ENCODE measurements at regions not wholly inside any gene's neighbourhood (a gene's known extent, or its start where the extent isn't known, plus 50 kb on each side); places are given as distances from the start of the nearest gene placed in this dataset.

- DNase-seq (ENCODE audit: low read depth), result no peak
Observed at GRCh38 chr9:119487118-119487827, 118.0 kb upstream of the BRINP1 start.

DNA sequence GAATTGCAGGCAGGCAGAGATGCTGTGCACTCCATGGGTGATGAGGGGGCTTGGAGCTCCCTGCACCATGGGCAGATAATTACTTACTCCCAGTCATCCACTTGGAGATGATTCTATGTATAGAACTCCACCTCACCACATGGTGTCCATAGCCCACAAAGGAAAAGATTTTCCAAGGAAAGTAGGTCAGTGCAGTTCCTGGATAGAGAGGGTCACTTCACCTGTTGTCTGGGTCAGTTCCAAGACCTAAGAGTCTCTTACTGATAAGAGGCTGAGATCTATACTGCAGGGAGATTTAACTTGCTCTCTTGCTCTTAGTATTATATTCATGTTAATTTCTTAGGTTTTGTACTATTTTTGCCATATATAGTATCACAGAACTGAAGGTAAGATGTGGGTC is 113.9 kb upstream of the BRINP1 start:
- DNase-seq (ENCODE audit: low read depth), result no peak

DNA sequence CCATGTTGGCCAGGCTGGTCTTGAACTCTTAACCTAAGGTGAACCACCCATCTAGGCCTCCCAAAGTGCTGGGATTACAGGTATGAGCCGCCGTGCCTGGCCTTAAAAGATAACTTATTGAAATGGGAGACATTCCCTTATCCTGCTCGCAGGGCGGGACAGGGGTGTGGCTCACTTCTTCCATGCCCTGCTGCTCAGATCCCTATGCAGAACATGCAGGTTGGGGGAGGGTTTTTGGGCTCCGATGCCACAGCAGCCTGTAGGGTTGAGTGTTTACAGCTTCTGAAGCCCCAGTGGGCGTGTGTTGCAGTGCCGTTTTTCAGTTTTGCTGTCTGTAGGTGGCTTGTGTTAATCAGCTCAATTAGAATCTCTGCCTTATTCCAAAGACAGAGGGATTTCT is 108.0 kb upstream of the BRINP1 start:
- DNase-seq (ENCODE audit: low read depth), result no peak

DNA sequence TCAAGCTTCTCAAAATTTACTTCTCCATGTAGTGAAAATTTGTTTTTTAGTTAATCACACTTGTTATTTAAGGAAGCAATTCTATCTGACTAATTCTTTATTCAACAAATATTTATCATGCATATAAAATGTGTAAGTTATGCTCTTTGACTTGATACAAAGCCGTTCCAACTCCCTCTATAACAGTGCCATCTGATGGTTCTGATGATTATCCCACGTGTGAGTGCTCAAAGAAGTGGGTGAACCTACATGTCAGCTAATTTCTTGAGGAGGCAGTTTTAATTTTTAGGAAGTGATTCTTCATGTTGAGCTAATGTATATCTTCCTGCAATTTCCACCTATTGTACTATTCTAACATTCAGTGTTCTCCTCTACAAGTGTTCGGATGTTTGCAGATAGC is 88.8 kb upstream of the BRINP1 start:
- DNase-seq (ENCODE audit: low read depth), result no peak

DNA sequence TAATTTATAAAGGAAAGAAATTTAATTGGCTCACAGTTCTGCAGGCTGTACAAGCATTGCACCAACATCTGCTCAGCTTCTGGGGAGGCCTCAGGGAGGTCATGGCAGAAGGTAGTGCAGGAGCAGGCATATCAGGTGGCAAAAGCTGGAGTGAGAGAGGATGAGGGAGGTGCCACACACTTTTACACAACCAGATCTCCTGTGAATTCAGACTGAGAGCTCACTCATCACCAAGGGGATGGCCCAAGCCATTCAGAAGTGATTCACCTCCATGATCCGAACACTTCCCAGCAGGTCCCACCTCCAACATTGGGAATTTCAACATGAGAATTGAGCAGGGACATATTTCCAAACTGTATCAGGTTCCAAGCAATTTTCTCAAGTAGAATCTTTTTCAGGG is 84.7 kb upstream of the BRINP1 start:
- DNase-seq (ENCODE audit: low read depth), result no peak

DNA sequence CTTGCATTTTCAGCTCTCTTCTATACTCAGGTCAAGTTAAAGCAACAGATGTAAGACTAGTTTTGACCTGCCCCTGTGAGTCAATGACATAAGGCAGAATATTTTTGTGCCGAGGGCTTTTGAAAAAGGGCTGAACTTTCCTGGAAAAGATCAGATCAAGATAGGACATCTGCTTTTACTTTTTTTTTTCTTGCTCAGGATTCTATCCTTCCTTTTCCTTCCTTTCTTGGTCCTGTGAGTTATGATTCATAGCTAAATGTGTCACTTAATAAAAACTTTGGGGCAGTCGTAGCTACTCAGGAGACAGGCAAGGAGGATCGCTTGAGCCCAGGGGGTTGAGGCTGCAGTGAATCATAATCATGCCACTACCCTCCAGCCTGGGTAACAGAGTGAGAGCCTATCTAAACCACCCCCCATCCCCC is 84.3 kb upstream of the BRINP1 start:
- no peak for DNase-seq (ENCODE audit: low read depth)

- DNase-seq (ENCODE audit: low read depth), result no peak
Observed at GRCh38 chr9:119451426-119451825, 82.2 kb upstream of the BRINP1 start.

GRCh38 chr9:119443179-119443578 is 73.9 kb upstream of the BRINP1 start:
- DNase-seq (ENCODE audit: low read depth), result no peak

DNA sequence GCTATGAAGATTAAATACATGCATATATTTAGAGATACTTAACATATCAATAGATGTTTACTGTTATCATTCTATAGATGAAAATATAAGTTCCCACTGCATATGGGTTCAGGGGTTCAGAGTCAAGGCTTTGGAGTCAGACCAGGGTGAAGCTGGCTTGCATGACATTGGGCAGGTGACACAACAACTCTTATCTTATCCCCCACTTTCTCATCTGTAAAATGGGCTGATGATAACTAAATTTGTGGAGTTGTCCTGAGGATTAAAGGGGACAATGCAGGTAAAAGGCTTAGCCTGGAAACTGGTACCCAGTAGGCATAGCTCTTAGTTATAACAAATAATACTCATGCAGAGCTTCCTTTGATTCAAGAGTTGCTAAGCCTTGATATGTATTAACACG is 72.6 kb upstream of the BRINP1 start:
- no peak for DNase-seq (ENCODE audit: low read depth)

DNA sequence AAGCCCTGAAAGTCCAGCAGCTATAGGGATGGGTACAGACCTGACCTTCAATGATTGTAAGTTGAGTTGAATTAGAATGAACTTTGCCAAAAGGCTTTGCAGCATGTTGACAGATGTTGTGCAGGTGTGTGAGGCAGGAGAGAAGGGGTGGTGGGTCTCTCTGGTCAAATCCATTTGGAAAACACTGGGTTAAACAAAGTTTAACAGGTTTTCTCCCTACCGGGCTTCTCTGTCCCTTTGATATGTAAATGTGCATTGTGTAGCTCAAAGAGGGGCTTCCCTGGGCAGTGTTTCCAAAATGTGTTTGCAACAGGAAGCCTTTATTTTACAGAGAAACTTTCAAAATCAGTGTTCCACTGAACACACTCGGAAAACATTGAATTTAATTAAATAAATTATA is 72.1 kb upstream of the BRINP1 start:
- no peak for DNase-seq (ENCODE audit: low read depth)

- no peak for DNase-seq (ENCODE audit: low read depth)
Observed at GRCh38 chr9:119436261-119436660, 67.0 kb upstream of the BRINP1 start.

- no peak for DNase-seq (ENCODE audit: low read depth)
Observed at GRCh38 chr9:119435076-119435475, 65.8 kb upstream of the BRINP1 start.

GRCh38 chr9:119432428-119432827 is 63.2 kb upstream of the BRINP1 start:
- no peak for DNase-seq (ENCODE audit: low read depth)

- no peak for DNase-seq (ENCODE audit: low read depth)
Observed at GRCh38 chr9:119429302-119429701, 60.1 kb upstream of the BRINP1 start.

DNA sequence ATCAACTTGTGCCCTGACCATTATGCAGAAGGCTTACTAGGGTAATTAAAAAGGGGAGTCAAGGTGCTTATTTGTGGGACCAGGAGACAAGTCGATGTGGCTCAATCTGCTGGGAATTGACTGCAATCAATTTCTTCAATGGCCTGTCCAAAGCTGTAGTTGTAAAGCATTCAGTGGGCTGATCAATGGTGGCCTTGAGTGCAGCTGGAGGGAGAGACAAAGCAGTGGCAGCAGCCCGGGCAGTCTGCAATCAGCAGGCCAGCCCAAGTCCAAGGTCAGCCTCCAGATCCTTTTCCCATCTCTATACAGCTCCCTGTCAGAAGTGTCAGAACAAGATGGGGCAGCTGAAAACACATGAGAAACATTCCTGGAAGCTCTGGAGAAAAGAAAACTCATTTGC is 51.0 kb upstream of the BRINP1 start:
- no peak for DNase-seq (ENCODE audit: low read depth)
